ENCODE measurements at regions not wholly inside any gene's neighbourhood (a gene's known extent, or its start where the extent isn't known, plus 50 kb on each side); places are given as distances from the start of the nearest gene placed in this dataset.
"Not testable (repeated sequence)": the region's sequence is repeated elsewhere in the genome, so short reads cannot be mapped to it uniquely, and the experiment has no call there.

- no peak for DNase-seq
These were observed 535.4 kb downstream of the RAB38 start for GRCh38 chr11:87639753-87640364.

DNA sequence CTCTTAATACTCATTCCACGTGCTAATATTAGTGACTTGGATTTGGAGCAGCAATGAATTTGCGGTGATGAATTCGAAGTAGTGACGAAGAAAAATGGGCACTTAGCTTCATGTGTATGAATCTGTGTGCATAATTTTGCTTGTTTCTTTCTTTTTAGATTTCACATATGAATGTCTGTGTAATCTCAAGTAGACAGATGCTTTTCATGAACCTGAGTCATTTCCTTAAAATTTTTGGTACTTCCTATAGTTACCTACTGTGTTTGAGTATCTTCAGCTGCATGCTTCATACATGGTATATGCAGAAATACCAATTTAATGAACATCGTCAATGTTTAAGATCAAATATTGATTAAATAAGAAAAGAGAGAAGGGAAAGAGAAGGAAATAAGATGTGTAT, 540.2 kb downstream of the RAB38 start:
- no peak for DNase-seq

DNA sequence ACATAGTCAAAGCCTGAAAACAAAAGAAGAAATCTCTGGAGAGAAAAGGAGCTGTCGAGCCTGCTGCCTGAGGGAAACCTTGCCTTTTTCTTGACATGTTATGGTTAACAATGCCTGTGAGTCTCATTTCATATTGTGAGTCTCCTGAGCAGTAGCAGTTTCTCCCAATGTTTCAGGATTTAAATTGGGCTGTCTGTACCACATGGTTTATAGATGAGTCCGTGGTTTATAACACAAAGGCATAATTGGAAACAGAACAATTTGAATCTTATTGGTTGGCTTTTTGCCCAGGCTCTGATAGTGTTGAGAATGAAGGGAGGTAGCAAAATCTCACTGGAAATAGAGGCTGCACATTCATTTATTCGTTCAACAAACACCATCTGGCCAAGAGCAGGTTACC, 540.9 kb downstream of the RAB38 start:
- no peak for DNase-seq

GRCh38 chr11:87628957-87629356, 546.3 kb downstream of the RAB38 start:
- DNase-seq, result no peak

DNA sequence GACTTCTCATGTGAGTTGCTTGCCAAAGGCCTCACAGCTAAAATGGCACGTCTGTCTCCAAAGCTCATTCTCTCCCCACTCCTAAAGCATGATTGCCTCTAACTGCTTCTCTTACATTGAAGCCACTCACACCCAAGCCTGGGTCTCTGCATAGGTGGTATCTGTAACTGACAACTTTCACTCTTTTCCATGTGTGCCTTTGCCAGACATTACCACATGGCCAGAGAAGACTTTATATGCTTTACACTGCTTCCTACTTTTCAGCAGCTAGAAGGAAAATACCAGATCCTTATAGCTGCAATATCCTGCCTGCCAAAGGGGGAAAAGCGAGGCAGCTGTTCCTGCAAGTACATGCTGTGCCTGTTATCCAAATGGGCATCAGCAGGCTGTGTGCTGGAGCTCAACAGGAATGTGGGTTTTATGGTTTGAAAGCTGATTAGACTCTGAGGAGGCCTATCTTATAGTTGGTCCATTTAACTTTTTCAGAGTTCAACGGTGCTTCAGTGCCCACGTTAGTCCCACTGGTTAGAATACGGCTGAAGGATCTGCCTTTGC, 547.1 kb downstream of the RAB38 start:
- no peak for DNase-seq

GRCh38 chr11:87623531-87624365, 551.5 kb downstream of the RAB38 start:
- not testable (repeated sequence) for DNase-seq

DNA sequence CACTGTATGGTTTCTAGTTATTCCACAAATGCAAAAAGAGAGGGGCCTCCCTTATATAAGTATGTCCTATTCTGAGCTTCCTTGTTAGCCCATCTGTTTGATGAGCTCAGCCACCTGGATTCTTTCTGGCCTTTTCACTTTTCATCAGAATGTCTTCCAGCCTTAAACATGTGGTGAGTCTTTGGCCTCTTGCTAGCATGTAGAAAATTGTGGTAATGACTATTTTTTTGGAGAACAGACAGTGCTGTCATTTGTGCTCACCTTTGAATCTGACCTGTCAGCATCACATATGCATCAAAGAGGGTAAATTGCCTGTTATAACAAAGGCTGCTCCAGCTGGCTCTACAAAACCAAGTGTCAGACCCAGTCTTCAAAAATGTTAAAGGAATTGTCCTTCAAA, 558.7 kb downstream of the RAB38 start:
- DNase-seq, result no peak

DNA sequence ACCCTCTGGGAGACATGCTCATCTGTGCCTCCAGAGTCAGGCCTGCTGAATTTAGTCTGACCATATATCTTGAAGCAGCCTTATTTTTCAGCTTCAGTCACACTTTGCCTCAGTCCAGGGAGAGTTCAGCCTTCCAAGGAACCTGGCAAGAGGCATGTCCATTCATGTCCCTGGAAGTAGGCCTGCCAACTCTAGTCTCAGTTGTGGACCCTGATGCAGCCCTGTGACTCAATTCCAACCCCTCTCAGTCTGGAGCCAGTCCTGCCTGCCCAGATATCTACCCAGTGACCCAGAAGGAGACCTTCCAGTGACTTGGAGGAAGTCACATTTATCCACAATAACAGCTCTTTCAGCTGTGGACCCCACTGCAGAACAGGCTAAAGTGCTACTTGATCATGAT, 566.6 kb downstream of the TMEM135 start:
- DNase-seq, result no peak

DNA sequence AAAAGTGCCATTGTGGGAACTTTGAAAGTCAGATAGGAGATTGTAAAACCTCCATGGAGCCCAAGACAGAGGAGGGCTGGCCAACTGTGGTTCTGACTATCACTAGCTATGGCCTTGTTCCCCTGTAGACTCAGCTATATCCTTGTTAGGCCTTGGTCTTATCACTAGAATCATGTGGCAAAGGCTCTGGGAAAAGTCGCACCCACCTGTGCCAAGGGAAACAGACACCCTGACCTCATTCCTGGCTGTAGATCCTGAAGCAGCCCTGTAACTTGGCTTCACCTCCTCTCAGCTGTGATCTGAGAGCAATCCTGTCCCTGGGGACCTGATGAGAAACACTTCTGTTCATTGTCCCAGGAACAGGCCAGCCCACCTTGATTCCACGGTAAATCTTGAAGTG, 566.2 kb downstream of the TMEM135 start:
- no peak for DNase-seq

GRCh38 chr11:87602776-87603175, 565.0 kb downstream of the TMEM135 start:
- DNase-seq, result no peak

DNA sequence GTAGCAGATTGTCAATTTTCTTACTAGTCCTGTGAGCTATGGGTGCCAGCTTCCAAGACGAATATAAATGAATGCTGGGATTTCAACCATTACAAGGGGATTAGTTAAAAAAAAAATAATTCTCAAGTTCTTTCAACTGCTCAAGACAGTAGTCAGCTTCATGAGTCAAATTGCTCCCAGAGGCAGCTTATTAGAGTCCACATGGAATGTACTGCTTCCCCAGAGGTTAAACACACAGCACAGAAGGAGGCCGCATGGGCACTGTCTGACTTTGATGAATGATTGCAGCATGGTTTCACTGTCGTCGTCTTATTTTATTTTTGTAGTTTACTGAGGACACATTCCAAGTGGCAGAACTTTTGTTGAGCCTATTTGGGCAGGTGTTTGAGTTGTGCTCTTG, 563.2 kb downstream of the TMEM135 start:
- DNase-seq, result no peak

GRCh38 chr11:87597725-87598124, 560.0 kb downstream of the TMEM135 start:
- DNase-seq, result no peak

- no peak for DNase-seq
These were observed 558.4 kb downstream of the TMEM135 start for GRCh38 chr11:87596176-87596575.

DNA sequence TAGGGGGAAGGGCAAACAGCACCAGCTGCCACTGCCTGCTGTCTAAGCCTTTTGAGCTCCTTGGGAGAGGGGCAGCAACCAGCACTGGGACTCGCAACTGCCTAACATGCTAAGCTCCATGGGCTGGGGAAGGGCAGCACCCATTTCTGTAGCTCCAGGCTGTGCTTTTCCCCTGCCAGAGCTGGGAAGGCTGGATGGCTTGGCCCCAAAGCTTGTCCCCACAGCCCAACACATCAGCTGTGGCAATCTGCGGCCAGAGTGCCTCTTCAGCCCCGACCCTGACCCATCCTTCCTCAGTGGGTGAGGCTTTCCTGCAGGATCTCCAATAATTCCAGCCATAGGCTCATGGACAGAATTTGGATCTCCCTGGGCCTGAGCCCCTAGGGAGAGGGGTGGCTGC, 551.3 kb downstream of the TMEM135 start:
- no peak for DNase-seq

DNA sequence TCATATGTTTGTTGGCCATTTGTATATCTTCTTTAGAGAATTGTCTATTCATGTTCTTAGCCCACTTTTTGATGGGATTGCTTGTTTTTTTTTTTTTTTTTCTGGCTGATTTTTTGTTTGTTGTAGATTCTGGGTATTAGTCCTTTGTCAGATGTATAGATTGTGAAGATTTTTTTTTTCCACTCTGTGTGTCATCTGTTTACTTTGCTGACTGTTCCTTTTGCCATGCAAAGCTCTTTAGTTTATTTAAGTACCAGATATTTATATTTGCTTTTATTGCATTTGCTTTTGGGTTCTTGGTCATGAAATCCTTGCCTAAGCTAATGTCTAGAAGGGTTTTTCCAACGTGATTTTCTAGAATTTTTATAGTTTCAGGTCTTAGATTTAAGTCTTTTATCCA, 547.9 kb downstream of the TMEM135 start:
- not testable (repeated sequence) for DNase-seq

- no peak for DNase-seq
These were observed 546.2 kb downstream of the TMEM135 start for GRCh38 chr11:87583931-87584330.

DNA sequence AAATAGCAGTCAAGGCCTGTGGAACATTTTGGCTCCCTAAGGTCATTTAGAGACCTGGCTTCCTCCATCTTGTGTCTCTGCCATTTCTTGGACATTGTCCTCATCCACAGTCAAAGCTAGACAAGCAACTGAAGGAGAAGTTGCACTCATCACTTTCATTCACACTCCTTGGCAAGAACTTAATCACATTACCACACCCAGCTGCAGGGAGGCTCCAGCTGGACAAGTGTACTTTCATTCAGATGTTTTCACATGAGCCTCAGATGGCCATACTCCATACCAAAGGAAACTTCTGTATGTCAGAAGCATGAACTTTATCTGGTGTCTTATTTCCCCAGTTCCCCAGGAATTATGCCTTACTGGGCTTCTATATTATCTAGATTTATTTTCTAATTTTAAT, 537.4 kb downstream of the TMEM135 start:
- DNase-seq, result no peak

DNA sequence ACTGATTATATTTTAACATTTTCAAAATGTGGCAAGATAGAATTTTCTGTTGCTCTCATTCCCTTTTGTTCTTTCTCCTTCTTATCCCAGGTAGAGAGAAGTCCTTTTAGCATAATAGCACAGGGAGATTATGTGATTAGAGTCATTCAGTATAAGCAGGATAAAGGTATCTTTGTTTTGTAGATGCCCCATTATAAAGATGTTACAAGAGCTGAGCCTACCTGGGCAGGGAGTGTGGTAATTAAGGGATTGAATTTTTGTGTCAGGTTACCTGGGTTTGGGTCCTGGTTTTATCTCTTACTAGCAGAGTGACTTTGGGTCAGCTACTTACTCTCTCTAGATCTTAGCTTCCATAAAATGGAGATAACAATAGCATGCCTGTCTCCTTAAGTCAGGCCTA, 536.5 kb downstream of the TMEM135 start:
- no peak for DNase-seq

GRCh38 chr11:87573708-87574107, 536.0 kb downstream of the TMEM135 start:
- no peak for DNase-seq

DNA sequence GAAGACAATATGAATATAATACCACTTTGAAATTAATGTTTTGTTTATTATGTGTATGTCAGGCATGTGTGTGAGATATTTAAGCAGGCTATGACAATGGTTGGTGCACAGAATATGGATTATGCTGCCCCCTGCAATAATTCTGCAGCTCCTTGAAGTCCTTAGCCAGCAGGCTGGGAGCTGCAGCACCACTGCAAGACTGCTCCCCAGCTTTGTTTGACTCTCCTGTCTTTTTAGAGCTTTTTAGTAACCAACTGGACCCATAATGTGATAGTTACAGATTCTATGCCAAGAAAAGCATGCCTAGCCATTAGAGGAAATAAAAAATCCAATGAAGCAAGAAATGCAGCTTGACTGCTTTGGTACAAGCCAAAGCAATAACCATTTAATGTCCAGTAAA, 535.1 kb downstream of the TMEM135 start:
- DNase-seq, result no peak

- no peak for DNase-seq
These were observed 522.6 kb downstream of the TMEM135 start for GRCh38 chr11:87560352-87560751.

- DNase-seq, result not testable (repeated sequence)
These were observed 522.1 kb downstream of the TMEM135 start for GRCh38 chr11:87559852-87560251.

DNA sequence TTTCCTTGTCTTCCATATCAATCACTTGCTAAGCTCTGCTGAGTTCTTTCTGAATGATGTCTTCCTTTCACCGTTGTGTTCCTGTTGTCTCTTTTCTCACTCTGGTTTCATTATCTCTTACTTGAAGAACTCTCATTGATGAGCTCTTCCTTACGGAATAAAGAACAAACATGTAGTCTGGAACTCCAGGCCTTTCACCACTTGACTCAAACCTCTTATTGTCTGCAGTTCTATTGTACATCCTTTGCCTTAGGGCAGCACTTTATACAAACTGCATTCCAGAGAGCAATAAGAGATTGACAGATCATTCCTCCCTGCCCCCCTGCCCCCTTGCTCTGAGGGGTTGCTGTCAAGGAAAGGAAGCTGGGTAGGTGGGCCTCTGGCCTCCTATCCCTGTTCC, 517.4 kb downstream of the TMEM135 start:
- no peak for DNase-seq
